Endothelial cell of umbilical vein (primary cell): ENCODE measurements at regions not wholly inside any gene's neighbourhood (a gene's known extent, or its start where the extent isn't known, plus 50 kb on each side); places are given as distances from the start of the nearest gene placed in this dataset.

Experiments used
- CTCF ChIP-seq, 2 donors: IDR thresholded peaks; 1 replicate in 1 of 2; 2 replicates in 1 of 2; pipeline ENCODE4 v1.5.1; 2011; ENCODE audit warnings: low read length in 2 of 2, mild to moderate bottlenecking in 2 of 2, moderate library complexity in 2 of 2, control low read depth in 1 of 2, inconsistent platforms in 1 of 2, low read depth in 1 of 2; ENCODE audit not compliant: insufficient read depth in 1 of 2; ENCODE audit errors: extremely low read depth in 1 of 2
- EZH2 ChIP-seq: IDR thresholded peaks from 2 replicates; pipeline ENCODE4 v1.6.1; 2012; ENCODE audit warnings: borderline replicate concordance, low read depth, mild to moderate bottlenecking, moderate library complexity, low read length, inconsistent platforms; ENCODE audit not compliant: severe bottlenecking
- JUN ChIP-seq: IDR thresholded peaks from 2 replicates; pipeline ENCODE4 v1.6.1; 2011; ENCODE audit warnings: borderline replicate concordance, low read depth; ENCODE audit not compliant: insufficient read length, insufficient read depth
- MAX ChIP-seq: IDR thresholded peaks from 2 replicates; pipeline ENCODE4 v1.6.1; 2011; ENCODE audit not compliant: insufficient read depth, insufficient read length
- MYC ChIP-seq: IDR thresholded peaks from one replicate; pipeline ENCODE4 v1.6.1; 2011; ENCODE audit warnings: mild to moderate bottlenecking, low read depth, low read length
- POLR2A ChIP-seq: IDR thresholded peaks from 2 replicates; pipeline ENCODE4 v1.6.1; 2012; ENCODE audit warnings: low read depth, mild to moderate bottlenecking, control low read depth, low read length
- POLR2AphosphoS5 ChIP-seq: IDR thresholded peaks from 2 replicates; pipeline ENCODE4 v1.6.1; 2012; ENCODE audit warnings: low read depth, mild to moderate bottlenecking, control low read depth, low read length, moderate library complexity; ENCODE audit not compliant: insufficient read depth

GRCh38 chr10:31686599-31686998 lies 242.0 kb downstream of the ARHGAP12 start:
- TF ChIP-seq CTCF (IDR thresholded peaks at IDR 0.05; ENCODE audit: extremely low read depth in 1 of 2, insufficient read depth in 1 of 2, low read depth in 1 of 2, low read length in 2 of 2): no peak
- no peak for TF ChIP-seq POLR2A
- no peak for TF ChIP-seq JUN
- TF ChIP-seq EZH2: no peak
- TF ChIP-seq MAX: no peak
- TF ChIP-seq POLR2AphosphoS5: no peak
- TF ChIP-seq MYC: no peak
